ENCODE measurements at regions not wholly inside any gene's neighbourhood (a gene's known extent, or its start where the extent isn't known, plus 50 kb on each side); places are given as distances from the start of the nearest gene placed in this dataset.
A peak's percentile ranks its signal among the peaks of the same experiment; 100 is the strongest.

- FAIRE-seq (no peak), ATAC-seq (no peak), DNase-seq (ENCODE audit: low read depth in 1 of 2, low spot score in 1 of 2) (no peak)
- Histone ChIP-seq H3K4me1 (no peaks in the 10 kb centered on the region), H3K27ac (no peak overlapping the region), H3K4me3 (no peak overlapping the region), H3K9me3 (no peaks in the 10 kb centered on the region), H3K4me2 (no peak overlapping the region)
- CTCF ChIA-PET, result interaction anchor here (1.2 kb wide), 1 partner anchor 8 kb away, joined by 4 read pairs; no protein-coding TSS in a partner anchor
- 50% methylated on average over 4 of the region's 4 CpGs for WGBS (ENCODE audit: missing lambda C conversion rate)
- TF ChIP-seq NR3C1 (IDR thresholded peaks at IDR 0.05) (no peak), SREBF2 (IDR thresholded peaks at IDR 0.05) (no peak), HDAC2 (IDR thresholded peaks at IDR 0.05) (no peak), TP53 (CRISPR knock-in tag; IDR thresholded peaks at IDR 0.05) (no peak), NPAS2 (CRISPR knock-in tag; IDR thresholded peaks at IDR 0.05; ENCODE audit: borderline replicate concordance) (no peak), HOXB5 (CRISPR knock-in tag; IDR thresholded peaks at IDR 0.05) (no peak), JUN (IDR thresholded peaks at IDR 0.05) (no peak)
- POLR2A ChIA-PET, result no interaction called here
Observed at GRCh38 chr12:107888789-107889188, 114.3 kb downstream of the ASCL4 start.

- ATAC-seq (peak in 1 of 2 experiments; percentile 56; a peak in 3 of 6 replicates), FAIRE-seq (no peak), DNase-seq (ENCODE audit: low read depth in 1 of 2, low spot score in 1 of 2) (peak in 1 of 2 experiments; percentile 24)
- no peak overlapping the region for H3K4me2 ChIP-seq
- CTCF ChIA-PET, result interaction anchor here (3.8 kb wide), 1 partner anchor 20 kb away, joined by 16 read pairs; no protein-coding TSS in a partner anchor
- WGBS (ENCODE audit: missing lambda C conversion rate), result 13% methylated on average over 3 of the region's 3 CpGs
- H3K4me1 ChIP-seq, result no peaks in the 10 kb centered on the region
- no peak overlapping the region for H3K27ac ChIP-seq
- no peaks in the 10 kb centered on the region for H3K9me3 ChIP-seq
- POLR2A ChIA-PET, result no interaction called here
- no peak overlapping the region for H3K4me3 ChIP-seq
- TF ChIP-seq MAFK (IDR thresholded peaks at IDR 0.05; ENCODE audit: partially characterized antibody) (no peak), HOXB5 (CRISPR knock-in tag; IDR thresholded peaks at IDR 0.05) (no peak), FOXS1 (CRISPR knock-in tag; IDR thresholded peaks at IDR 0.05) (no peak), KDM1A (IDR thresholded peaks at IDR 0.05; ENCODE audit: low read depth) (no peak), CEBPB (IDR thresholded peaks at IDR 0.05) (no peak), EHMT2 (IDR thresholded peaks at IDR 0.05; ENCODE audit: low read depth) (no peak), CTCF (IDR thresholded peaks at IDR 0.05) (no peak; the same call in 2 of the 3 replicates), CBX2 (IDR thresholded peaks at IDR 0.05; ENCODE audit: borderline replicate concordance, low read depth) (no peak), NPAS2 (CRISPR knock-in tag; IDR thresholded peaks at IDR 0.05; ENCODE audit: borderline replicate concordance) (no peak), ATOH8 (CRISPR knock-in tag; IDR thresholded peaks at IDR 0.05; ENCODE audit: low read depth) (no peak), RNF2 (IDR thresholded peaks at IDR 0.05; ENCODE audit: borderline replicate concordance, low read depth) (no peak)
Observed at GRCh38 chr12:107891967-107892366, 117.5 kb downstream of the ASCL4 start.

- no peaks in the 10 kb centered on the region for H3K9me3 ChIP-seq
- H3K4me1 ChIP-seq, result no peaks in the 10 kb centered on the region
- no peak overlapping the region for H3K4me2 ChIP-seq
- FAIRE-seq (no peak), DNase-seq (ENCODE audit: low read depth in 1 of 2, low spot score in 1 of 2) (no peak), ATAC-seq (no peak)
- no peak overlapping the region for H3K27ac ChIP-seq
- WGBS (ENCODE audit: missing lambda C conversion rate), result 3% methylated on average over 3 of the region's 3 CpGs
- CTCF ChIA-PET, result interaction anchor here (0.8 to 3.8 kb wide), 5 partner anchors 9 to 219 kb away, joined by 3 to 16 read pairs (median 3); no protein-coding TSS in a partner anchor
- POLR2A ChIA-PET, result no interaction called here
- H3K4me3 ChIP-seq, result no peak overlapping the region
- TF ChIP-seq CEBPB (IDR thresholded peaks at IDR 0.05) (no peak), NR3C1 (IDR thresholded peaks at IDR 0.05) (no peak), POLR2A (IDR thresholded peaks at IDR 0.05; ENCODE audit: low read length) (no peak), PHF8 (IDR thresholded peaks at IDR 0.05; ENCODE audit: borderline replicate concordance, low read depth) (no peak), ZSCAN20 (CRISPR knock-in tag; IDR thresholded peaks at IDR 0.05) (no peak), BHLHE40 (IDR thresholded peaks at IDR 0.05; ENCODE audit: low read depth, low read length) (no peak), REST (IDR thresholded peaks at IDR 0.05) (no peak), MAZ (IDR thresholded peaks at IDR 0.05; ENCODE audit: borderline replicate concordance, low read depth, low read length) (no peak), MAFK (IDR thresholded peaks at IDR 0.05; ENCODE audit: partially characterized antibody) (no peak), HOXB13 (CRISPR knock-in tag; IDR thresholded peaks at IDR 0.05; ENCODE audit: low read depth) (no peak), CBX2 (IDR thresholded peaks at IDR 0.05; ENCODE audit: borderline replicate concordance, low read depth) (no peak), HES2 (IDR thresholded peaks at IDR 0.05) (no peak), NPAS2 (CRISPR knock-in tag; IDR thresholded peaks at IDR 0.05; ENCODE audit: borderline replicate concordance) (no peak), CTCF (IDR thresholded peaks at IDR 0.05) (no peak), EP300 (IDR thresholded peaks at IDR 0.05) (no peak)
Observed at GRCh38 chr12:107894589-107894988, 120.1 kb downstream of the ASCL4 start.

Measured in A549 (cell line).